ENCODE measurements at regions not wholly inside any gene's neighbourhood (a gene's known extent, or its start where the extent isn't known, plus 50 kb on each side); places are given as distances from the start of the nearest gene placed in this dataset.

GRCh38 chr6:50236164-50236563, 186.4 kb upstream of the DEFB112 start:
- Histone ChIP-seq H3K4me1 (ENCODE audit: control insufficient read depth, insufficient read depth, low read length) (no peaks in the 10 kb centered on the region), H3K4me3 (ENCODE audit: low read depth in 2 of 2, low read length in 2 of 2) (no peak overlapping the region), H3K27me3 (ENCODE audit: control insufficient read depth, insufficient read depth, low read length) (no peaks in the 10 kb centered on the region), H3K27ac (ENCODE audit: low read length) (no peak overlapping the region), H3K36me3 (ENCODE audit: control insufficient read depth, insufficient read depth, low read length) (no peaks in the 10 kb centered on the region), H3K9me3 (ENCODE audit: control insufficient read depth, insufficient read depth, low read depth, low read length) (no peaks in the 10 kb centered on the region)
- DNase-seq (ENCODE audit: low read depth, low spot score) (no peak), ATAC-seq (no peak)
- ChIA-PET CTCF (no interaction called here), POLR2A (no interaction called here)
- intact Hi-C loops (cut with micrococcal nuclease; ENCODE audit: unreplicated experiment) (no loop called here), in situ Hi-C loops (cut with HindIII; ENCODE audit: low pct_unique_long_range_greater_than_20kb, low sequenced_read_pairs) (no loop called here)
- TF ChIP-seq REST (IDR thresholded peaks at IDR 0.05; ENCODE audit: insufficient read depth in 1 of 2, low read depth in 2 of 2, low read length in 1 of 2) (no peak), CTCF (IDR thresholded peaks at IDR 0.05) (no peak), SIN3A (IDR thresholded peaks at IDR 0.05; ENCODE audit: borderline replicate concordance, insufficient read depth, low read depth, low read length) (no peak), POLR2AphosphoS5 (IDR thresholded peaks at IDR 0.05; ENCODE audit: low read depth, low read length) (no peak), TCF7L2 (IDR thresholded peaks at IDR 0.05; ENCODE audit: low read depth, low read length) (no peak)
- BruUV-seq (replicated peaks), result no TSS peak

GRCh38 chr6:50239853-50240252, 190.1 kb upstream of the DEFB112 start:
- Histone ChIP-seq H3K27me3 (ENCODE audit: control insufficient read depth, insufficient read depth, low read length) (no peaks in the 10 kb centered on the region), H3K36me3 (ENCODE audit: control insufficient read depth, insufficient read depth, low read length) (no peaks in the 10 kb centered on the region), H3K9me3 (ENCODE audit: control insufficient read depth, insufficient read depth, low read depth, low read length) (no peaks in the 10 kb centered on the region), H3K4me1 (ENCODE audit: control insufficient read depth, insufficient read depth, low read length) (no peaks in the 10 kb centered on the region), H3K4me3 (ENCODE audit: low read depth in 2 of 2, low read length in 2 of 2) (no peak overlapping the region), H3K27ac (ENCODE audit: low read length) (no peak overlapping the region)
- no peak for DNase-seq (ENCODE audit: low read depth, low spot score)
- intact Hi-C loops (cut with micrococcal nuclease; ENCODE audit: unreplicated experiment), result no loop called here
- no TSS peak for BruUV-seq (replicated peaks)
- TF ChIP-seq CTCF (IDR thresholded peaks at IDR 0.05) (no peak), POLR2AphosphoS5 (IDR thresholded peaks at IDR 0.05; ENCODE audit: low read depth, low read length) (no peak), REST (IDR thresholded peaks at IDR 0.05; ENCODE audit: insufficient read depth in 1 of 2, low read depth in 2 of 2, low read length in 1 of 2) (no peak), SIN3A (IDR thresholded peaks at IDR 0.05; ENCODE audit: borderline replicate concordance, insufficient read depth, low read depth, low read length) (no peak), TCF7L2 (IDR thresholded peaks at IDR 0.05; ENCODE audit: low read depth, low read length) (no peak)
- ChIA-PET CTCF (no interaction called here), POLR2A (no interaction called here)
- in situ Hi-C loops (cut with HindIII; ENCODE audit: low pct_unique_long_range_greater_than_20kb, low sequenced_read_pairs), result no loop called here
- no peak for ATAC-seq
